SU-DHL-6 (cell line): ENCODE measurements at regions not wholly inside any gene's neighbourhood (a gene's known extent, or its start where the extent isn't known, plus 50 kb on each side); places are given as distances from the start of the nearest gene placed in this dataset.

Experiments
- H2AFZ ChIP-seq: fragments of 200-600 bp; sonication (generic); 2 replicates; pipeline ENCODE4 v1.6.1; 2014; ENCODE audit warnings: low read depth, mild to moderate bottlenecking, moderate library complexity, mixed read lengths, antibody characterized with exemption, low read length; ENCODE audit not compliant: severe bottlenecking
- H3F3A ChIP-seq: fragments of 200-600 bp; shearing (Covaris generic); 2 replicates; pipeline ENCODE4 v1.6.0; 2016; ENCODE audit warnings: antibody characterized with exemption, mild to moderate bottlenecking; ENCODE audit not compliant: insufficient read depth
- H3K27ac ChIP-seq: fragments of 200-600 bp; sonication (generic); 2 replicates; pipeline ENCODE4 v1.5.1; 2016; ENCODE audit warnings: low read depth, mild to moderate bottlenecking, low read length, moderate library complexity, mixed read lengths
- H3K27me3 ChIP-seq: fragments of 200-600 bp; sonication (generic), shearing (Covaris generic); 2 replicates; pipeline ENCODE4 v1.6.0; 2014; ENCODE audit warnings: mild to moderate bottlenecking, low read length
- H3K36me3 ChIP-seq: fragments of 200-600 bp; sonication (generic); 2 replicates; pipeline ENCODE4 v1.6.1; 2014; ENCODE audit warnings: mild to moderate bottlenecking, low read length, mixed read lengths
- H3K4me2 ChIP-seq: fragments of 300-600, 200-600 bp; shearing (Covaris generic), sonication (generic); 2 replicates; pipeline ENCODE4 v1.6.0; 2014; ENCODE audit warnings: low read length, low read depth, mild to moderate bottlenecking; ENCODE audit not compliant: poor library complexity, severe bottlenecking
- H3K4me3 ChIP-seq: fragments of 200-600 bp; sonication (generic); 2 replicates; pipeline ENCODE4 v1.5.1; 2014; ENCODE audit warnings: antibody characterized with exemption, low read length, mild to moderate bottlenecking, mixed read lengths; ENCODE audit not compliant: insufficient read depth, poor library complexity, severe bottlenecking
- H3K79me2 ChIP-seq: fragments of 200-600 bp; sonication (generic); 2 replicates; pipeline ENCODE4 v1.6.1; 2014; ENCODE audit warnings: mild to moderate bottlenecking, low read length, moderate library complexity; ENCODE audit not compliant: insufficient read depth
- H3K9ac ChIP-seq: fragments of 200-600 bp; sonication (generic); 2 replicates; pipeline ENCODE4 v1.7.0; 2014; ENCODE audit warnings: mild to moderate bottlenecking, low read length
- H3K9me2 ChIP-seq: fragments of 200-600 bp; sonication (generic); replicated peaks from 2 replicates; pipeline ENCODE4 v1.6.1; 2014; ENCODE audit warnings: low read length; ENCODE audit not compliant: insufficient read depth
- H3K9me3 ChIP-seq: fragments of 200-600 bp; sonication (generic); 2 replicates; pipeline ENCODE4 v1.6.1; 2014; ENCODE audit warnings: low read length, mixed read lengths; ENCODE audit not compliant: insufficient read depth
- H4K20me1 ChIP-seq: fragments of 200-600 bp; sonication (generic); 2 replicates; pipeline ENCODE4 v1.6.1; 2014; ENCODE audit warnings: low read depth, mild to moderate bottlenecking, antibody characterized with exemption, low read length, moderate library complexity, mixed read lengths
- EZH2phosphoT487 ChIP-seq: fragments of 200-600 bp; sonication (generic), shearing (Covaris generic); conservative IDR thresholded peaks from 2 replicates; pipeline ENCODE4 v1.6.1; 2018; ENCODE audit warnings: mild to moderate bottlenecking, antibody characterized with exemption, low read length, moderate library complexity, mixed read lengths
- TF ChIP-seq, protein P1 (sequence below): fragments of 200-600 bp; sonication (generic); IDR thresholded peaks from one replicate; pipeline ENCODE4 v1.5.1; 2017; ENCODE audit warnings: antibody characterized with exemption, mild to moderate bottlenecking, low read length, moderate library complexity; ENCODE audit not compliant: insufficient read depth, poor library complexity, severe bottlenecking

DNA sequence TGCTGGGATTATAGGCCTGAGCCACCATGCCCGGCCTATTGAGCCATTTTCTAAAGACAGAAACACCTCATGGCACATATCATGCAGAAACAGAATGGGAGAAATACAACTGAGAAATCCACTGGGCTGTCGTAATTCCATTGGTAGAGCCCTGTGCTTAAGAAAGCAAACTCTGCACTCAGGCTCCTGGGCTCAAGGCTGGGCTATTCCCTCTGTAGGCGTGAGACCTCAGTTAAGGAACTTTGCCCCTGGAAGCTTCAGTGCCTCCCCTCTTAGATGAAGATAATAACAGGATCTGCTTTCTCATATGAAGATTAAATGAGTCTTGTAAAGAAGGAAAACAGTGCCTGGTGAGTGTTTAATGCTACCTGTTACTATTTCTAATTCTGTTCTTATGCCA is 120.3 kb downstream of the PXDC1 start:
- no peaks in the 10 kb centered on the region for H3K36me3 ChIP-seq
- no peak overlapping the region for H3K9ac ChIP-seq
- H3K9me2 ChIP-seq = no peaks in the 10 kb centered on the region
- no peak overlapping the region for H2AFZ ChIP-seq
- H3K4me2 ChIP-seq = no peak overlapping the region
- TF ChIP-seq, protein P1, sequence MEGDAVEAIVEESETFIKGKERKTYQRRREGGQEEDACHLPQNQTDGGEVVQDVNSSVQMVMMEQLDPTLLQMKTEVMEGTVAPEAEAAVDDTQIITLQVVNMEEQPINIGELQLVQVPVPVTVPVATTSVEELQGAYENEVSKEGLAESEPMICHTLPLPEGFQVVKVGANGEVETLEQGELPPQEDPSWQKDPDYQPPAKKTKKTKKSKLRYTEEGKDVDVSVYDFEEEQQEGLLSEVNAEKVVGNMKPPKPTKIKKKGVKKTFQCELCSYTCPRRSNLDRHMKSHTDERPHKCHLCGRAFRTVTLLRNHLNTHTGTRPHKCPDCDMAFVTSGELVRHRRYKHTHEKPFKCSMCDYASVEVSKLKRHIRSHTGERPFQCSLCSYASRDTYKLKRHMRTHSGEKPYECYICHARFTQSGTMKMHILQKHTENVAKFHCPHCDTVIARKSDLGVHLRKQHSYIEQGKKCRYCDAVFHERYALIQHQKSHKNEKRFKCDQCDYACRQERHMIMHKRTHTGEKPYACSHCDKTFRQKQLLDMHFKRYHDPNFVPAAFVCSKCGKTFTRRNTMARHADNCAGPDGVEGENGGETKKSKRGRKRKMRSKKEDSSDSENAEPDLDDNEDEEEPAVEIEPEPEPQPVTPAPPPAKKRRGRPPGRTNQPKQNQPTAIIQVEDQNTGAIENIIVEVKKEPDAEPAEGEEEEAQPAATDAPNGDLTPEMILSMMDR = no peak
- no peak for TF ChIP-seq EZH2phosphoT487
- no peaks in the 10 kb centered on the region for H3K9me3 ChIP-seq
- H3K4me3 ChIP-seq = no peak overlapping the region
- 0 out of 2 replicates have a peak, but pooled peaks cover 2% of the 10 kb centered on the region for H3K27me3 ChIP-seq
- H3K27ac ChIP-seq = no peak overlapping the region
- no peaks in the 10 kb centered on the region for H4K20me1 ChIP-seq
- no peaks in the 10 kb centered on the region for H3K79me2 ChIP-seq
- H3F3A ChIP-seq = no peaks in the 10 kb centered on the region

DNA sequence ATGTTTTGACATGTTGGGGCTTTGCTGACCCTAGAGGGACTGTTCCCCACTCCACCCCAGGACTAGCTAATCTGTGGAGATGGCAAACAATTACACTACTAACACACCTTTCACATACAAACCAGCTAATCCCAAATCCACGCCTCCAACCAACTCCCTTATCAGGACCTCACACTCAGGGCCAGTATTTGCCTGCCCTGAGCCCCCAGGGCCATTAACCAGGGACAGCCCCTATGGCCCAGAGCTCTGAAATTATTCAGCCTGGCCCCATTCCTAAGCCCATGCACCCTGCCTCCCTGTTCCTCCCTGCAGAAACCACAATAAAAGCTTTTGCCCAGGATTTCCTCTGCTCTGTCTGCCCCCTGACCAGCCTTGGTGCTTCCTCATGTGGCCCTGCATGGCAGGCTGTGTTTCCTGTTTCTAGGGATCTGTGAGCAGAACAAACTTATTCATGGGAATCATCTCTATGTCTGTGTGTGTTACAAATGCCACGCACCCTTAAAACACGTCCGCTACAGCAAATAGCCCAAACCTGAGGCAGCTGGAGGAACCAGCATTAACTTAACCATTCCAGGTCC is 121.2 kb downstream of the PXDC1 start:
- H3K4me2 ChIP-seq = no peak overlapping the region

DNA sequence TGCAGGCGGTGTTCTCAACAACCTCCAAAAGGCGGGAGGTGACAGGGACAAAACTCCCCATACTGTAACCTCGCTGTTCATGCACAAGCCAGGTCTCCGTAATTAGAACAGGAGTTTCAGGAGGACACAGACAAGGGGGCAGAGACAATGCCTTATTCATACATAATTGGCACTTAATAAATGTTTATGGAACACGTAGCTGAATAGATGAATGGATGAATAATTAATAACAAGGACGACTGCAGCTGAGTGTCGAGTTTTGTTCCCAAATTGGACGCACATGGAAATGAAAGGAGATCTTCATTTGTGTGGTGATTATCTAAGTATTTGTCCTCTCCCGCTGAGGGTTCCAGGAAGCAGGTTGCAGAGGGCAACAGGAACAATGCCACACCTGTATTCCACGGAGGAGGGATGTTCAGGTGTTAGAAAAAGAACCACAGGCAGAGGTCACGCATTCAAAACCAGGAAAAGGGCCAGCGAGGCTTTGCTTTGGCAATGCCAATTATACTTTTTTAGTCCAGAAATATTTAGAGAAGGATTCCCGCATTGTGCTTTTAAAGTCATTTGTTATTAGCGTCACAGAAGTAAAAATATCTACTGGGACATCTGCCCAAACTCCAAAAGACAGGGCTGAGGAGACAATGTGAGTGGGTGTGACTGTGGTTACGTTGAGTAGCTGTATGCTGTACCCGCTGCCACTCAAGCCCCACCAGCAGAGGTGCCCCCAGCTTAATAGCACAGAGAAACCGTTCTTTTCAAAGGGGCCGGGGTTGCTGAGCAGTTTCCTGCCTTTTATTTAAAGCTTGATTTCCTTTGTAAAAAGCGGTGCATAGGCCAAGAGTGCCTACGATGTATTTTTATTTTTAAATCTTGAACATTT is 123.3 kb downstream of the PXDC1 start:
- TF ChIP-seq, protein P1 = no peak
- no peak for TF ChIP-seq EZH2phosphoT487
- no peak overlapping the region for H3K4me2 ChIP-seq
- H3K36me3 ChIP-seq = no peaks in the 10 kb centered on the region
- H3K9ac ChIP-seq = no peak overlapping the region
- no peaks in the 10 kb centered on the region for H3K79me2 ChIP-seq
- no peaks in the 10 kb centered on the region for H4K20me1 ChIP-seq
- no peaks in the 10 kb centered on the region for H3K9me3 ChIP-seq
- no peak overlapping the region for H2AFZ ChIP-seq
- H3K9me2 ChIP-seq = no peaks in the 10 kb centered on the region
- no peaks in the 10 kb centered on the region for H3F3A ChIP-seq
- H3K27ac ChIP-seq = no peak overlapping the region
- no peak overlapping the region for H3K4me3 ChIP-seq
- H3K27me3 ChIP-seq = no peaks in the 10 kb centered on the region

More for the DNA sequence above, 121.2 kb downstream of the PXDC1 start:
- Histone ChIP-seq H2AFZ (no peak overlapping the region), H3K9me2 (no peaks in the 10 kb centered on the region), H3K4me3 (no peak overlapping the region), H4K20me1 (no peaks in the 10 kb centered on the region), H3K36me3 (no peaks in the 10 kb centered on the region), H3K27ac (no peak overlapping the region), H3K27me3 (0 out of 2 replicates have a peak, but pooled peaks cover 2% of the 10 kb centered on the region), H3F3A (no peaks in the 10 kb centered on the region), H3K9ac (no peak overlapping the region), H3K79me2 (no peaks in the 10 kb centered on the region), H3K9me3 (no peaks in the 10 kb centered on the region)
- TF ChIP-seq, protein P1 = no peak
- no peak for TF ChIP-seq EZH2phosphoT487
